ENCODE measurements at regions not wholly inside any gene's neighbourhood (a gene's known extent, or its start where the extent isn't known, plus 50 kb on each side); places are given as distances from the start of the nearest gene placed in this dataset.

DNA sequence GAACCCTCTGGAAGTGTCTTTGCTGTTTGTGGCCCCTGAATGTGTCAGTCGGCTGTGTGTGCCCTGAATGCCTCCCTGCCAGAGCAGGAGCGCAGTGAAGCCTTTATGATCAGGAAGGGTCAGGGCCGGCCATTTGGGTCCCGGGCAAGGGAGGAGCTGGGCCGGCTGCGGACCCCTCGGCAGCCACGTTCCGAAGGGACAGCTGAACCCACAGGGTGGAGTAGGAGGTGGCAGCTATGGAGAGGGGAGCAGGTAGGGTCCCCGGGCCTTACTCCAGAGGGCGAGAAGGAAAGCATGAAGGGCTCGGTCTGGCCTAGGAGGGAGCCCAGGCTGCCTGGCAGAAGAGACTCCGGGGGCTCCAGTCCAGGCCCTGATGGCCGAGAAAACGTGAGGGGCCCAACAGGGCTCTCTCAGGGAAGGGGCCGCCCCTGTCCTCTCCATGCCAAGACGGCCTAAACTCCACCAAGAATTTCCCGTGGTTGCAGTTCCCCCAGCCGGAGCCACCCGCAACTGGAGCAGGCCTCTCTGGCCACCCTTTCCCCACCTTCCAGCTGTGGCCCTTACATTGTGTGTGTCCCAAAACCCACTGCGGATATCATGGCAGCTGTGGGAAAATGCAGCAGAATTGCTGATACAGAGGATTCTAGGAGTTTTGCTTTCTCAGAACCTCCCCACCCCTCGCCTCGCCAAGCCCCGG lies 182.2 kb upstream of the STK26 start:
- TF ChIP-seq CTCF (IDR thresholded peaks at IDR 0.05 in 2 of 3, conservative IDR thresholded peaks at IDR 0.05 in 1 of 3; ENCODE audit: borderline replicate concordance in 1 of 3, insufficient read depth in 1 of 3, low read depth in 2 of 3, low read length in 2 of 3) (no peak), EZH2 (IDR thresholded peaks at IDR 0.05) (no peak), POLR2AphosphoS5 (IDR thresholded peaks at IDR 0.05; ENCODE audit: low read depth, low read length) (no peak), POLR2A (IDR thresholded peaks at IDR 0.05; ENCODE audit: borderline replicate concordance, extremely low read depth, insufficient read depth, insufficient read length) (no peak), RAD21 (IDR thresholded peaks at IDR 0.05; ENCODE audit: low read depth) (no peak), EZH2phosphoT487 (IDR thresholded peaks at IDR 0.05; ENCODE audit: borderline replicate concordance) (no peak), ZFX (IDR thresholded peaks at IDR 0.05) (no peak), MAX (IDR thresholded peaks at IDR 0.05) (no peak), YY1 (IDR thresholded peaks at IDR 0.05; ENCODE audit: extremely low read depth, insufficient replicate concordance, low read depth, low read length) (no peak), ZNF274 (IDR thresholded peaks at IDR 0.05; ENCODE audit: low read depth, low read length) (no peak), JUND (IDR thresholded peaks at IDR 0.05) (no peak), CEBPB (IDR thresholded peaks at IDR 0.05; ENCODE audit: low read depth) (no peak)
- TF ChIP-seq, protein P1, sequence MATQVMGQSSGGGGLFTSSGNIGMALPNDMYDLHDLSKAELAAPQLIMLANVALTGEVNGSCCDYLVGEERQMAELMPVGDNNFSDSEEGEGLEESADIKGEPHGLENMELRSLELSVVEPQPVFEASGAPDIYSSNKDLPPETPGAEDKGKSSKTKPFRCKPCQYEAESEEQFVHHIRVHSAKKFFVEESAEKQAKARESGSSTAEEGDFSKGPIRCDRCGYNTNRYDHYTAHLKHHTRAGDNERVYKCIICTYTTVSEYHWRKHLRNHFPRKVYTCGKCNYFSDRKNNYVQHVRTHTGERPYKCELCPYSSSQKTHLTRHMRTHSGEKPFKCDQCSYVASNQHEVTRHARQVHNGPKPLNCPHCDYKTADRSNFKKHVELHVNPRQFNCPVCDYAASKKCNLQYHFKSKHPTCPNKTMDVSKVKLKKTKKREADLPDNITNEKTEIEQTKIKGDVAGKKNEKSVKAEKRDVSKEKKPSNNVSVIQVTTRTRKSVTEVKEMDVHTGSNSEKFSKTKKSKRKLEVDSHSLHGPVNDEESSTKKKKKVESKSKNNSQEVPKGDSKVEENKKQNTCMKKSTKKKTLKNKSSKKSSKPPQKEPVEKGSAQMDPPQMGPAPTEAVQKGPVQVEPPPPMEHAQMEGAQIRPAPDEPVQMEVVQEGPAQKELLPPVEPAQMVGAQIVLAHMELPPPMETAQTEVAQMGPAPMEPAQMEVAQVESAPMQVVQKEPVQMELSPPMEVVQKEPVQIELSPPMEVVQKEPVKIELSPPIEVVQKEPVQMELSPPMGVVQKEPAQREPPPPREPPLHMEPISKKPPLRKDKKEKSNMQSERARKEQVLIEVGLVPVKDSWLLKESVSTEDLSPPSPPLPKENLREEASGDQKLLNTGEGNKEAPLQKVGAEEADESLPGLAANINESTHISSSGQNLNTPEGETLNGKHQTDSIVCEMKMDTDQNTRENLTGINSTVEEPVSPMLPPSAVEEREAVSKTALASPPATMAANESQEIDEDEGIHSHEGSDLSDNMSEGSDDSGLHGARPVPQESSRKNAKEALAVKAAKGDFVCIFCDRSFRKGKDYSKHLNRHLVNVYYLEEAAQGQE (IDR thresholded peaks at IDR 0.05; ENCODE audit: low read depth), result no peak
